Vagina (tissue), 2 donors: ENCODE measurements at regions not wholly inside any gene's neighbourhood (a gene's known extent, or its start where the extent isn't known, plus 50 kb on each side); places are given as distances from the start of the nearest gene placed in this dataset.

Experiments
- DNase-seq, 2 donors: peaks; one replicate each; pipeline ENCODE4 v3.0.0-alpha.2; 2017; ENCODE audit errors: extremely low spot score in 2 of 2
- H3K27ac ChIP-seq: fragments of 200-600 bp; sonication (generic); one replicate; pipeline ENCODE4 v1.5.1; 2019
- H3K27me3 ChIP-seq: fragments of 200-600 bp; sonication (generic); one replicate; pipeline ENCODE4 v1.5.1; 2019
- H3K36me3 ChIP-seq, 2 donors: fragments of 200-600 bp; sonication (generic); one replicate each; pipeline ENCODE4 v1.5.1; 2017 to 2019
- H3K4me1 ChIP-seq: fragments of 200-600 bp; sonication (generic); one replicate; pipeline ENCODE4 v1.5.1; 2019
- H3K4me3 ChIP-seq, 2 donors: fragments of 200-600 bp; sonication (generic); 1 replicate in 1 of 2; 2 replicates in 1 of 2; pipeline ENCODE4 v1.5.1; 2016 to 2019
- H3K9me3 ChIP-seq: fragments of 200-600 bp; sonication (generic); one replicate; pipeline ENCODE4 v1.5.1; 2019
- POLR2A ChIP-seq, 2 donors: fragments of 450-650 bp; IDR thresholded peaks; one replicate each; pipeline ENCODE4 v1.6.1; 2017; ENCODE audit warnings: antibody characterized with exemption in 2 of 2, mild to moderate bottlenecking in 2 of 2, moderate library complexity in 2 of 2
- POLR2AphosphoS5 ChIP-seq, 2 donors: sonication (generic); formaldehyde crosslinking; IDR thresholded peaks; one replicate each; pipeline ENCODE4 v1.9.0; 2017; ENCODE audit warnings: antibody characterized with exemption in 2 of 2, mild to moderate bottlenecking in 2 of 2, low read depth in 1 of 2; ENCODE audit not compliant: insufficient read depth in 1 of 2
- intact Hi-C: fragments of 100-400 bp; cut with DNase I; formaldehyde crosslinking; loops from one replicate; pipeline ENCODE4 v1.15.1; 2023
- TF ChIP-seq, protein P1 (sequence below), 3 experiments: fragments of 450-650 bp in 2 of 3; fragments of 200-600 bp in 1 of 3; sonication (generic) in 1 of 3; IDR thresholded peaks; one replicate each; pipeline ENCODE4 v1.5.1; 2017 to 2019; ENCODE audit warnings: antibody characterized with exemption in 3 of 3, mild to moderate bottlenecking in 2 of 3, moderate library complexity in 2 of 3

DNA sequence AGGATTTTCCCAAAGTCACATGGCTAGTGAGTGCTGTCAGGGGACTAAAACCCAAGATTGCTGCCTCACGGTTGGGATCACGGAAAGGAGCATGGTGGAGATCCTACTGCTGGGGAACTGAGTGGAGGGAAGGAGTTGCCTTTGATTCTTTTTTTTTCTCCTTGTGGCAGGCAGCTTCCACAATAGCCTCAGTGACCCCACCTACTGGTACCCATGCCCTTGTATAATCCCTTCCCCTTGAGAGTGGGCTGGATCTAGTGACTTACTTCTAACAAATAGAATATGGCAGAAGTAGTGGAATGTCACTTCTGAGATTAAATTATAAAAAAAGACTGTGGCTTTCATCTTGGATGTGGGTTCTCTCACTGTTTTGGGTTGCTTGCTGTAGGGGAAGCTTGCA, 135.7 kb downstream of the DICER1 start:
- no peaks in the 10 kb centered on the region for H3K27me3 ChIP-seq
- TF ChIP-seq POLR2AphosphoS5 (IDR thresholded peaks at IDR 0.05; ENCODE audit: insufficient read depth in 1 of 2, low read depth in 1 of 2) (no peak), POLR2A (IDR thresholded peaks at IDR 0.05) (no peak)
- TF ChIP-seq, protein P1, sequence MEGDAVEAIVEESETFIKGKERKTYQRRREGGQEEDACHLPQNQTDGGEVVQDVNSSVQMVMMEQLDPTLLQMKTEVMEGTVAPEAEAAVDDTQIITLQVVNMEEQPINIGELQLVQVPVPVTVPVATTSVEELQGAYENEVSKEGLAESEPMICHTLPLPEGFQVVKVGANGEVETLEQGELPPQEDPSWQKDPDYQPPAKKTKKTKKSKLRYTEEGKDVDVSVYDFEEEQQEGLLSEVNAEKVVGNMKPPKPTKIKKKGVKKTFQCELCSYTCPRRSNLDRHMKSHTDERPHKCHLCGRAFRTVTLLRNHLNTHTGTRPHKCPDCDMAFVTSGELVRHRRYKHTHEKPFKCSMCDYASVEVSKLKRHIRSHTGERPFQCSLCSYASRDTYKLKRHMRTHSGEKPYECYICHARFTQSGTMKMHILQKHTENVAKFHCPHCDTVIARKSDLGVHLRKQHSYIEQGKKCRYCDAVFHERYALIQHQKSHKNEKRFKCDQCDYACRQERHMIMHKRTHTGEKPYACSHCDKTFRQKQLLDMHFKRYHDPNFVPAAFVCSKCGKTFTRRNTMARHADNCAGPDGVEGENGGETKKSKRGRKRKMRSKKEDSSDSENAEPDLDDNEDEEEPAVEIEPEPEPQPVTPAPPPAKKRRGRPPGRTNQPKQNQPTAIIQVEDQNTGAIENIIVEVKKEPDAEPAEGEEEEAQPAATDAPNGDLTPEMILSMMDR (IDR thresholded peaks at IDR 0.05) = no peak
- H3K4me1 ChIP-seq = no peaks in the 10 kb centered on the region
- H3K4me3 ChIP-seq = no peak overlapping the region
- intact Hi-C loops = no loop called here
- peak in 1 of 2 donors; percentile 40 for DNase-seq
- no peak overlapping the region for H3K27ac ChIP-seq
- H3K9me3 ChIP-seq = no peaks in the 10 kb centered on the region
- H3K36me3 ChIP-seq = no peaks in the 10 kb centered on the region

DNA sequence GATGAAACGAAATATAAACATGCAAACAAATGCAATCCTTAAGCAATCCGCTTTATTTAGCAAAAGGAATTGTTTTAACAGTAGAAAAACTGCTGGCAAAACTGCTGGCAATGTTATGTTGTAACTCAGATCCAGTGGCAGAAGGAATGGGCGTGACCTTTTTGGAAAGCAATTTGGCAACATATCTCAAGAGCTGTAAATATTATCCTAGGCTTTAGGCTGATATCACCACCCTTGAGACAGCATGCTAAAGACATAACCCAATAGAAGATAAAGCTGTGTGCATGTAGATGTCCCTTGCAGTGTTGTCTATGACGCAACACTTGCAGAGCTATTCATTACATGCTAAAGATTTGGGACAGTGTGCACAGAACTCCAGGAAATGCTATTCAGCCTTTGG, 138.5 kb downstream of the DICER1 start:
- Histone ChIP-seq H3K4me1 (no peaks in the 10 kb centered on the region), H3K27ac (no peak overlapping the region), H3K4me3 (no peak overlapping the region), H3K27me3 (no peaks in the 10 kb centered on the region), H3K36me3 (no peaks in the 10 kb centered on the region), H3K9me3 (no peaks in the 10 kb centered on the region)
- TF ChIP-seq POLR2A (IDR thresholded peaks at IDR 0.05) = no peak
- TF ChIP-seq, protein P1 (IDR thresholded peaks at IDR 0.05) = no peak
- no peak for TF ChIP-seq POLR2AphosphoS5 (IDR thresholded peaks at IDR 0.05; ENCODE audit: insufficient read depth in 1 of 2, low read depth in 1 of 2)
- intact Hi-C loops = no loop called here
- DNase-seq = peak in 1 of 2 donors; percentile 34

GRCh38 chr14:95015046-95015445, 142.3 kb downstream of the DICER1 start:
- DNase-seq = peak in 1 of 2 donors; percentile 67
- Histone ChIP-seq H3K4me1 (no peaks in the 10 kb centered on the region), H3K27ac (no peak overlapping the region), H3K27me3 (no peaks in the 10 kb centered on the region), H3K36me3 (no peaks in the 10 kb centered on the region), H3K9me3 (no peaks in the 10 kb centered on the region), H3K4me3 (no peak overlapping the region)
- intact Hi-C loops = no loop called here
- TF ChIP-seq POLR2AphosphoS5 (IDR thresholded peaks at IDR 0.05; ENCODE audit: insufficient read depth in 1 of 2, low read depth in 1 of 2) (no peak), POLR2A (IDR thresholded peaks at IDR 0.05) (no peak)
- TF ChIP-seq, protein P1 (IDR thresholded peaks at IDR 0.05) = no peak

GRCh38 chr14:95014036-95014435, 143.3 kb downstream of the DICER1 start:
- Histone ChIP-seq H3K4me3 (no peak overlapping the region), H3K27me3 (no peaks in the 10 kb centered on the region), H3K9me3 (no peaks in the 10 kb centered on the region), H3K27ac (no peak overlapping the region), H3K4me1 (no peaks in the 10 kb centered on the region), H3K36me3 (no peaks in the 10 kb centered on the region)
- intact Hi-C loops = no loop called here
- DNase-seq = peak in 1 of 2 donors; percentile 25
- TF ChIP-seq POLR2A (IDR thresholded peaks at IDR 0.05) (no peak), POLR2AphosphoS5 (IDR thresholded peaks at IDR 0.05; ENCODE audit: insufficient read depth in 1 of 2, low read depth in 1 of 2) (no peak)
- TF ChIP-seq, protein P1 (IDR thresholded peaks at IDR 0.05) = no peak

GRCh38 chr14:95011445-95012006, 145.8 kb downstream of the DICER1 start:
- Histone ChIP-seq H3K4me1 (no peaks in the 10 kb centered on the region), H3K9me3 (no peaks in the 10 kb centered on the region), H3K4me3 (no peak overlapping the region), H3K27me3 (no peaks in the 10 kb centered on the region), H3K27ac (no peak overlapping the region), H3K36me3 (no peaks in the 10 kb centered on the region)
- intact Hi-C loops = no loop called here
- no peak for DNase-seq
- TF ChIP-seq POLR2AphosphoS5 (IDR thresholded peaks at IDR 0.05; ENCODE audit: insufficient read depth in 1 of 2, low read depth in 1 of 2) (no peak), POLR2A (IDR thresholded peaks at IDR 0.05) (no peak)
- TF ChIP-seq, protein P1 (IDR thresholded peaks at IDR 0.05) = no peak
